ENCODE measurements at regions not wholly inside any gene's neighbourhood (a gene's known extent, or its start where the extent isn't known, plus 50 kb on each side); places are given as distances from the start of the nearest gene placed in this dataset.

DNA sequence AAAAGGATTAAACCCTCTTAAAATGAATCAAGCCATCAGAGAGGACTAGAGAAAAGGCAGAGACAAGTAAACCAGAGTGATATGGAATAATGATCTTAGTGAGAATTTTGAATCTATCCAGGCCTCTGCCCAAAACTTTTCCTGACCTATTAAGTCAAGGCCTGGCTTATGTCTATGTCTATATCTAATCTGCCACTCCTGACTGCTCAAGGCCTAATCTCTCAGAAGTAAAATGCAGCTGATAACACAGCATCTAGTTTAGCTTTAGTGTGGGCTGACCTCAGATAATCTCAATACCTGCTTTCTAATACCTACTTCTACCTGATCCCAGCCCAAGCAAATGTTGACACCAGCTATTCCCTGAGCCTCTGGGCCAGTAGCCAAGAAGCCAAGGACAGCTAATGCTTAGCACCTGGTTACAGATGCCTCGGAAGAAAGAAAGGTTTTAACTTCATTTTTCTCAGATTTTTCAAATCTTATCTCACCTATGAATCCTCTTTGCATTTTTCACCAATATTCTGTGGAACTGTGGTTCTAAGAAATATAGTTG is 1472.5 kb upstream of the SEL1L start:
- Histone ChIP-seq H3K79me2 (replicated peaks; ENCODE audit: insufficient read depth) (no peaks in the 10 kb centered on the region), H3K4me3 (no peak overlapping the region), H3K36me3 (ENCODE audit: insufficient read depth) (peaks cover 3% of the 10 kb centered on the region; the same call in 1 of the 2 replicates), H3F3A (replicated peaks; ENCODE audit: low read depth) (no peaks in the 10 kb centered on the region), H4K20me1 (replicated peaks; ENCODE audit: insufficient read depth) (no peaks in the 10 kb centered on the region), H3K27ac (ENCODE audit: low read depth) (no peak overlapping the region), H3K27me3 (ENCODE audit: insufficient read depth) (no peaks in the 10 kb centered on the region), H3K9me2 (ENCODE audit: insufficient read depth) (no peaks in the 10 kb centered on the region), H3K4me2 (no peak overlapping the region), H2AFZ (no peak overlapping the region), H3K4me1 (ENCODE audit: insufficient read depth) (no peaks in the 10 kb centered on the region)
- TF ChIP-seq REST (IDR thresholded peaks at IDR 0.05; ENCODE audit: unreplicated experiment) (no peak), STAT1 (IDR thresholded peaks at IDR 0.05; ENCODE audit: unreplicated experiment) (no peak), ETS1 (IDR thresholded peaks at IDR 0.05) (no peak), CREB1 (CRISPR knock-in tag; IDR thresholded peaks at IDR 0.05; ENCODE audit: low read depth) (no peak), ZNF114 (CRISPR knock-in tag; IDR thresholded peaks at IDR 0.05) (no peak), JUNB (IDR thresholded peaks at IDR 0.05; ENCODE audit: unreplicated experiment) (no peak), EZH2phosphoT487 (IDR thresholded peaks at IDR 0.05; ENCODE audit: unreplicated experiment) (no peak), EZH2 (IDR thresholded peaks at IDR 0.05; ENCODE audit: low read depth, unreplicated experiment) (no peak), POLR2AphosphoS5 (IDR thresholded peaks at IDR 0.05; ENCODE audit: low read depth) (no peak)
- TF ChIP-seq, protein P1, sequence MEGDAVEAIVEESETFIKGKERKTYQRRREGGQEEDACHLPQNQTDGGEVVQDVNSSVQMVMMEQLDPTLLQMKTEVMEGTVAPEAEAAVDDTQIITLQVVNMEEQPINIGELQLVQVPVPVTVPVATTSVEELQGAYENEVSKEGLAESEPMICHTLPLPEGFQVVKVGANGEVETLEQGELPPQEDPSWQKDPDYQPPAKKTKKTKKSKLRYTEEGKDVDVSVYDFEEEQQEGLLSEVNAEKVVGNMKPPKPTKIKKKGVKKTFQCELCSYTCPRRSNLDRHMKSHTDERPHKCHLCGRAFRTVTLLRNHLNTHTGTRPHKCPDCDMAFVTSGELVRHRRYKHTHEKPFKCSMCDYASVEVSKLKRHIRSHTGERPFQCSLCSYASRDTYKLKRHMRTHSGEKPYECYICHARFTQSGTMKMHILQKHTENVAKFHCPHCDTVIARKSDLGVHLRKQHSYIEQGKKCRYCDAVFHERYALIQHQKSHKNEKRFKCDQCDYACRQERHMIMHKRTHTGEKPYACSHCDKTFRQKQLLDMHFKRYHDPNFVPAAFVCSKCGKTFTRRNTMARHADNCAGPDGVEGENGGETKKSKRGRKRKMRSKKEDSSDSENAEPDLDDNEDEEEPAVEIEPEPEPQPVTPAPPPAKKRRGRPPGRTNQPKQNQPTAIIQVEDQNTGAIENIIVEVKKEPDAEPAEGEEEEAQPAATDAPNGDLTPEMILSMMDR (conservative IDR thresholded peaks at IDR 0.05; ENCODE audit: low read depth in 2 of 2) = no peak
- TF ChIP-seq, protein P2, sequence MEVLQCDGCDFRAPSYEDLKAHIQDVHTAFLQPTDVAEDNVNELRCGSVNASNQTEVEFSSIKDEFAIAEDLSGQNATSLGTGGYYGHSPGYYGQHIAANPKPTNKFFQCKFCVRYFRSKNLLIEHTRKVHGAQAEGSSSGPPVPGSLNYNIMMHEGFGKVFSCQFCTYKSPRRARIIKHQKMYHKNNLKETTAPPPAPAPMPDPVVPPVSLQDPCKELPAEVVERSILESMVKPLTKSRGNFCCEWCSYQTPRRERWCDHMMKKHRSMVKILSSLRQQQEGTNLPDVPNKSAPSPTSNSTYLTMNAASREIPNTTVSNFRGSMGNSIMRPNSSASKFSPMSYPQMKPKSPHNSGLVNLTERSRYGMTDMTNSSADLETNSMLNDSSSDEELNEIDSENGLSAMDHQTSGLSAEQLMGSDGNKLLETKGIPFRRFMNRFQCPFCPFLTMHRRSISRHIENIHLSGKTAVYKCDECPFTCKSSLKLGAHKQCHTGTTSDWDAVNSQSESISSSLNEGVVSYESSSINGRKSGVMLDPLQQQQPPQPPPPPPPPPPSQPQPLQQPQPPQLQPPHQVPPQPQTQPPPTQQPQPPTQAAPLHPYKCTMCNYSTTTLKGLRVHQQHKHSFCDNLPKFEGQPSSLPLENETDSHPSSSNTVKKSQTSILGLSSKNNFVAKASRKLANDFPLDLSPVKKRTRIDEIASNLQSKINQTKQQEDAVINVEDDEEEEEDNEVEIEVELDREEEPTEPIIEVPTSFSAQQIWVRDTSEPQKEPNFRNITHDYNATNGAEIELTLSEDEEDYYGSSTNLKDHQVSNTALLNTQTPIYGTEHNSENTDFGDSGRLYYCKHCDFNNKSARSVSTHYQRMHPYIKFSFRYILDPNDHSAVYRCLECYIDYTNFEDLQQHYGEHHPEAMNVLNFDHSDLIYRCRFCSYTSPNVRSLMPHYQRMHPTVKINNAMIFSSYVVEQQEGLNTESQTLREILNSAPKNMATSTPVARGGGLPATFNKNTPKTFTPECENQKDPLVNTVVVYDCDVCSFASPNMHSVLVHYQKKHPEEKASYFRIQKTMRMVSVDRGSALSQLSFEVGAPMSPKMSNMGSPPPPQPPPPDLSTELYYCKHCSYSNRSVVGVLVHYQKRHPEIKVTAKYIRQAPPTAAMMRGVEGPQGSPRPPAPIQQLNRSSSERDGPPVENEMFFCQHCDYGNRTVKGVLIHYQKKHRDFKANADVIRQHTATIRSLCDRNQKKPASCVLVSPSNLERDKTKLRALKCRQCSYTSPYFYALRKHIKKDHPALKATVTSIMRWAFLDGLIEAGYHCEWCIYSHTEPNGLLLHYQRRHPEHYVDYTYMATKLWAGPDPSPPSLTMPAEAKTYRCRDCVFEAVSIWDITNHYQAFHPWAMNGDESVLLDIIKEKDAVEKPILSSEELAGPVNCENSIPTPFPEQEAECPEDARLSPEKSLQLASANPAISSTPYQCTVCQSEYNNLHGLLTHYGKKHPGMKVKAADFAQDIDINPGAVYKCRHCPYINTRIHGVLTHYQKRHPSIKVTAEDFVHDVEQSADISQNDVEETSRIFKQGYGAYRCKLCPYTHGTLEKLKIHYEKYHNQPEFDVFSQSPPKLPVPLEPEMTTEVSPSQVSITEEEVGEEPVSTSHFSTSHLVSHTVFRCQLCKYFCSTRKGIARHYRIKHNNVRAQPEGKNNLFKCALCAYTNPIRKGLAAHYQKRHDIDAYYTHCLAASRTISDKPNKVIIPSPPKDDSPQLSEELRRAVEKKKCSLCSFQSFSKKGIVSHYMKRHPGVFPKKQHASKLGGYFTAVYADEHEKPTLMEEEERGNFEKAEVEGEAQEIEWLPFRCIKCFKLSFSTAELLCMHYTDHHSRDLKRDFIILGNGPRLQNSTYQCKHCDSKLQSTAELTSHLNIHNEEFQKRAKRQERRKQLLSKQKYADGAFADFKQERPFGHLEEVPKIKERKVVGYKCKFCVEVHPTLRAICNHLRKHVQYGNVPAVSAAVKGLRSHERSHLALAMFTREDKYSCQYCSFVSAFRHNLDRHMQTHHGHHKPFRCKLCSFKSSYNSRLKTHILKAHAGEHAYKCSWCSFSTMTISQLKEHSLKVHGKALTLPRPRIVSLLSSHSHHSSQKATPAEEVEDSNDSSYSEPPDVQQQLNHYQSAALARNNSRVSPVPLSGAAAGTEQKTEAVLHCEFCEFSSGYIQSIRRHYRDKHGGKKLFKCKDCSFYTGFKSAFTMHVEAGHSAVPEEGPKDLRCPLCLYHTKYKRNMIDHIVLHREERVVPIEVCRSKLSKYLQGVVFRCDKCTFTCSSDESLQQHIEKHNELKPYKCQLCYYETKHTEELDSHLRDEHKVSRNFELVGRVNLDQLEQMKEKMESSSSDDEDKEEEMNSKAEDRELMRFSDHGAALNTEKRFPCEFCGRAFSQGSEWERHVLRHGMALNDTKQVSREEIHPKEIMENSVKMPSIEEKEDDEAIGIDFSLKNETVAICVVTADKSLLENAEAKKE (CRISPR knock-in tag; IDR thresholded peaks at IDR 0.05) = no peak
- Mint-ChIP-seq H3K4me1 (no peaks in the 10 kb centered on the region), H3K9me3 (peaks cover 52% of the 10 kb centered on the region), H3K27ac (no peak overlapping the region), H3K27me3 (ENCODE audit: insufficient read depth, low read depth, poor library complexity) (no peaks in the 10 kb centered on the region), H3K4me3 (no peak overlapping the region), H3K36me3 (ENCODE audit: low read depth) (peaks cover 17% of the 10 kb centered on the region)
- DNase-seq (ENCODE audit: low spot score) = no peak
- no peak for ATAC-seq

Data from GM23338 (cell line).